Fibroblast of upper back skin (primary cell): ENCODE measurements at regions not wholly inside any gene's neighbourhood (a gene's known extent, or its start where the extent isn't known, plus 50 kb on each side); places are given as distances from the start of the nearest gene placed in this dataset.

Experiments
- DNase-seq: peaks from one replicate; pipeline ENCODE4 v3.0.0-alpha.2; 2013

DNA sequence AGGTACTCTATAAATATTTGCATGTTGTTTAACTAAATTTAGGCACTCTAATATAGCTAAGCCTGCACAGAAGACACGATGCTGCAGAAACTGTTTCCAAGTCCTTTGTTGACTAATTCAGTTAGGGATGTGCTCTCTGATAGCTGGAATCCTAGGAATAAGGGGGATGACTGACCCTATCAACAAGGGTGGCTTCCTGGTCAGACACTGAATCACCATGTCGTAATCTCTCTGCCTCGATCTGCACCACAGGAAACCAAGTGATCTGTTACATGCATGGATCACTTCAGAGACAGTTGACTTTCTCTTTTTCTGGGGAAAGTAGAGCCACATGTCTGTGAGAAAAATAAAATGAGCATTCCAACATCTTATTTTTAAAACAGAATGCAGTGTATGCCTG is 169.1 kb downstream of the GUCY2F start:
- peak; percentile 28 for DNase-seq

DNA sequence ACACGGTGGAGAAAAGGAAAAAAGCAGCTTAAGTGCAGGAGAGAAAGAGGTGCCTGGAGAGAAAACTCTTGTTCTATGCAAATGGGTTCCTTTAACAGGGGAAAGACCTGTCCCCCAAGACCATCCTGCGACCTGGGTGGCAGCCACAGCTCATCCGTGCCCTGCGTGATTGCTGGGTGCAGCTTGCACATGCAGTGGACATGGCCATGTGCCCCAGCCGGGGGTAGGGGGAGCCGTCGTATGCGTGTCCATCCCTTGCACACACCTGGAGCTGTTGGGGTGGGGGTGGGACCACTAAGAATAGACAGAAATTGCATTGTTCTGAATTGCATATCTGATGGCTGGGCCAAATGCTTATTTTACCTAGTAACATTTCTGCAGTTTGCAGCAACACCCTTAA is 171.9 kb downstream of the GUCY2F start:
- DNase-seq: no peak

DNA sequence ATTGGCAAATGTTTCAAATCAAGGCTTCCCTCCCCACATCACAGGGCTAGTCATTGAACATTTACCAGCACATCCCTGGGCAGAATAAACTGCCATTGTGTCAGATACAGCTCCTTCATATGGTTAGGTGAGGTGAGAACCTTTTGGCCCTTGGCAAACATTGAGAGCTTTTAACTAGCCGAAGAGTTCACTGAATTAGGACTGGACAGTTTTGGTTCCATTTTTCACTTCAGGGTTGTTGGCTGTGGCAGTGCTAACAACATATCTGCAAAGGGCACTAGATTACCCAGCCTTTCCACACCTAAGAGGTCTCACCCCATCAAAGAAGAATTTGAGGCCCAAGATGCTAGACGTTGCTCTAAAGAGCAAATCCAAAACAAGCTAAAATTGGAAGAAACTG is 180.7 kb downstream of the GUCY2F start:
- DNase-seq: no peak

DNA sequence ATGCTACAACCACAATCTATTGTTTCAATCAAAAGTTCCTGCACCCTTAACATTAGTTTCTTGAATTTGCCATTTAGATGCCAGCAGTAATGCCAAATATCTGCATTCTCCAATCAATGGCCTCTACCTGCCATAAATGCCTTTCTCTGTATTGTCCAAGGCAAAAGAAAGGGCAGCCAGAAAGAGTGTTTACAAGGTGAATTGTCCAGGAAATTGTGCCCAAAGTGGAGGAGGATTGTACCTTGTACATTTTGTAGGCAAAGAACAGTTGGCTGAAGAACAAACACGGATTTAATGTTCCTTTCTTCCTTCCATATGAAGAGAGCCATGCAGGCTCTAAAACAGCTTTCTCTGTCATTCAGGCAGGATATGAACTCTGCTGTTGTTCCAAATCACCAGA is 181.5 kb downstream of the GUCY2F start:
- no peak for DNase-seq

DNA sequence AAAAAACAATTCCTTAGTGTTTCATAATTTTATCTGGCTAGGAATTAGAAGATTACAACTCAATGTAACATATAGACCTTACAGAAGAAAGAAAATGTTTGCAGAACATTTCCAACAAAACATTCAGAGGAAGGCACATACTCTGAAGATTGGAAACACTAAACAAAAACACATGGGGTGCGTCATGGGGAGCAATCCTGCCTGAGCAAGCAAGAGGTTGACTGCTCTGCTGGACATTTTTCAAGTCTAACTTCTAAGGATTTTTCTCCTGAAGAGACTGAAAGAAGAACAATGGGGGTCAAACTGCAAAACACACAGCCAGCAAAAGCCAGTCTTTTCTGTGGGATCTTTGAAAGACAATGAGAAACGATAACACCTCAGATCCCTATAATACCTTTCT is 182.8 kb downstream of the GUCY2F start:
- DNase-seq: peak; percentile 31

DNA sequence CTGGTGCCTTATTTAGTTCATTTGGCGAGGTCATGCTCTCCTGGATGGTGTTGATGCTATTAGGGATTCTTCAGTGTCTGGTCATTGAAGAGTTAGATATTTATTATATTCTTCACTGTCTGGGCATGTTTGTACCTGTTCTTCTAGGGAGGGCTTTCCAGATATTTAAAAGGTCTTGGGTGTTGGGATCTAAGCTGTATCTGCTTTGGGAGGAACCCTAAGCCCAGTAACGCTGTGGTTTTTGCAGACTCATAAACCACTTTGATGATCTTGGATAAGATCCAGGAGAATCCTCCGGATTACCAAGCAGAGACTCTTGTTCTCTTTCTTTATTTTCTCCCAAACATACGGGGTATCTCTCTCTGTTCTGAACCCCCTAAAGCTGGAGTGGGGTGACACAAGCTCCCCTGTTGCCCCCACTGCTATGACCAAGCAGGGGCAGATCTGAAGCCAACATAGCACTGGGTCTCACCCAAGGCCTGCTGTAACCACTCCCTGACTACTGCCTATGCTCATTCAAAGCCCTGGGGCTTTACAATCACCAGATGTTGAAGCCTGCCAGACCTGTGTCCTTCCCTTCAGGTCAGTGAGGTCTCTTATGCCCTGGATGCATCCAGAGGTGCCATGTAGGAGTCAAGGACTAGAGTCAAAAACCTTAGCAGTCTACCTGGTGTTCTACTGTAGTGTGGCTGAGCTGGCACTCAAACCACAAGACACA is 187.6 kb downstream of the GUCY2F start:
- DNase-seq: peak; percentile 28

DNA sequence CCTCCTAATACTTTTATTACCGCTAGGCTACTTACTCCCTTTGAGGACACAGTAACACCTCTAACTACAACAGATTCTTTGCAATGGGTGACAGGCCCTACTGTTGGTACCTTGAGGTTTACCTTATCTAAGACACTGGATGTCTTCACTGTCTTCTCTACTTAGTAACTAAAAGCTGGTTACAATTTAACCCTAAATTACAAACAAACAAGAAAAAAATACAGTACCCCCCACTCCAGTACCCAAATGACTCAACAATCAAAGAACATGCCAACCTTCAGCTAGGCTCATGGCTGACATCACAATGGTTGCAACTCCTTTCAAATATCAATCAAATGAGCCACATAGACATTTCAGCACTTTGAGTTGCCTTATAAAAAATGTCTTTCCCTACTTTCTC is 198.0 kb downstream of the GUCY2F start:
- no peak for DNase-seq

DNA sequence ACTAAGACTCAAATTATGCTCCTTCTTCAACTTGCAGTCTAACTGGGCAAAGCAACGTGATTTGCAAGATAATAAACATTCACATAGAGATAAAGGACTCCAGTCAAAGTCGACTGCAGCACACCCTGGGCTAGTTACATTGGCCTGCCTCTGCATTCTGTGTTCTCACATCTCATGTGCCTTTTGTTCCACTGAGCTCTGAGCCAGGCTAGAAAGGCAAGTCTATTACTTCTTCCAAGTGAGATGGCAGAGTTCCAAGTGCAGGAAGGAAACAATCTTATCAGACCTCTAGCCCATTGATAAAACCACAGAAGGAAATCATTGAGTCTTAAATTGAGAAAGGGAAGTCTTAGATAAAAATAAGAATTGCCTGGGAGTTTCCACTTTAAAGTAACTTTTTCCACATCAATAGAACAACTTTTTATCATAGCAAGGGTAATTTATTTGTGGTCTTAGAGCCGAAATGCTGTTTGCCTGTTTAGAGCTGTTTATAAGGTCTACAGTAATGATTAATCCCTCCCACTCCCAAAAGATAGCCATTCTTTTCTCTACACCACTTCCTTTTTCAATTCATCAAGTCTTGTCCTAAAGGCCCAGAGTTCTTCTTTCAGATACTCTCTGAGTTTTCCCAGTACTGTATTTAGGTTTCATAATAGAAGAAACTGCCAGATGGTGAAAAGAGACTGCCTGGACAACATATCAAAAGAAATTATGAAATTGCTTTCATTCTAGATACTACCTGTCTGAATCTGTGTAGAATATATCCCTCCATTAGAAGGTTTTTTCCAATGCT is 200.2 kb downstream of the GUCY2F start:
- DNase-seq: peak; percentile 1

DNA sequence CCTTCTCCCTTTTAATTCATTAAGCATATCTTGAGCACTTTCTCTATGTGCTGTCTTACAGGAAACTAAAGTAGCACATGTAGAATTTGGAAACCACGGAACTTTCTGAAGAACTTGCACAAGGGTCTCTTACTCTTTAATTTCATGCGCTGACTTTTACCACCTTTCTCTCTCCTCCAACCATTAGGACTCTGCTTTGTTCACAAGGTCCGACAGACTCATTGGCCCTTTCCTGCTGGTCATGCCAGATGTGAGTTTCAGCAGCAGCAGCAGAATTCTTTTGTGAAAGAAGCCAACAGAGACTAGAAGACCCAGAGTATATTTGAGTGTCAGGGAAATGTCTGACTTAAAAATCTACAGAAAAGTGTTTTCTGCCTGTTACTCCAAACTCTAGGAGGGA is 207.1 kb downstream of the GUCY2F start:
- DNase-seq: no peak

DNA sequence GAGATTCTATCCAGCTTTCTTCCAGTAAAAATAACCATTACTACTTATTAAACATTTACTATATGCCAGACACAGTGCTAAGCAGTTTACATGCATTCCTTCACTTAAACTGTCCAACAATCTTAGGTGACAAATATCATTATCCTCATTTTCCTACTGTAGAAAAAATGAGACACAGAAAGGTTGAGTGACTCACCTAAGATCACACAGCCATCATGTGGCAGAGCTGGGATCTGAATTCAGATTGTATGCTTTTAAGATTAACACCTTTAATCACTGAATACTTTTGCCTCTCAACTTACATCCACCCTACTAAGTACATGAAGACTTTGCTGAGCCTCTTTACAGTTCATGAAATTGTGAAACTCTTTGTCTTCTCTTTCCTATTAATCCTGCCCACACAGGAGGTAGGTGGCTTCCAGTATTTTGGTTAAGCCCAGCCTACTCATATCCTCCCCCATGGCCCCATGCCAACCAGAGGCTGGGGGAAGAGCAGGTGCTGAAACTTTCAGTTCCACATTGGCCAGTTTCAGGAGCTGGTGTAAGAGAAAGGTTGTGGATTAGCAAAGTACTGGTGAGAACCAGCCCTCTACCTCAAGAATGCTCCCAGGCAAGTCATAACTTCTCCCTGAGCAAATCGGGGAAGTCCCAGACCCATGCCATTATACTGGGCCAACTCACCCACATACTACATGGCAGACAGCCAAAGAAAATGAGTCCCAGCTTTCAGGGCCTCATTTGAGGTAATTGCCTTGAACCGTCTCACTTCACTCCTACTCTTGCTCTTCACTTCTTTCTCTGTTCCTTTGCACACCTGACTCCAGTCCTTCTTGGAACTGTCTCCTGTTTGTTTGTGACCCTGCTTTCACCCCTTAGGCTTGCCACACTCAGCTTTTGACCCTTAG is 211.1 kb downstream of the GUCY2F start:
- DNase-seq: peak; percentile 17

DNA sequence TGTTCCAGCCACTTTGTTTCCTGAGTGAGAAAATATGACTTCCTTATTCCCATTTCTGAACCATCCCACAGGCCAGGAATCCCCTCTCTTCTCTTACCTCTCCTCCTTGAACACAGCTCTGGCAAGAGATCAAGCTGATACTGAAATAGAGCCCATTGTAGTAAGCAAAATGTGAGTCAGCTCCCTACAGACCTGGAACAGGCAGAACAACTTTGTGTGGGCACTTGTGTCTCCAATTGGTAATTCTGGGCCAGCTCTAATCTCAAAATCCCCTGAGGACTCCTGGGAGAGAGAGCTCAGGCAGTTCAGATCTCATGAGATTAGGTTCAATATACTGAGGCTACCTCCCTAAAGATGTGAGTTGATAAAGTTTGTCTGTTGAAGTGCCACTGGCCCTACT is 213.5 kb downstream of the GUCY2F start:
- DNase-seq: no peak

DNA sequence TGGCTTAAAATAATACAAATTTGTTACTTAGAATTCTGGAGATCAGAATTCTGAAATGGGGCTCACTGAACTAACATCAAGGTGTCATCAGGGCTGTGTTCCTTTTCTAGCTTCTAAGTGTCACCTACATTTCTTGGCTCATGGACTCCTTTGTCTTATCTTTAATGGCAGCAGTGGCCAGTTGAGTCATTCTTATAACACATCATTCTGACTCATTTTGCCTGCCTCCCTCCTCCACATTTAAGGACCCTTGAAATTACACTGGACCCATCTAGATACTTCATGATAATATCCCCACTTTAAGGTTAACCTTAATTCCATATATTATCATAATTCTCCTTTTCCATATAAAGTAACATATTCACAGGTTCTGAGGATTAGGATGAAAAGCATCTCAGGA is 215.9 kb downstream of the GUCY2F start:
- no peak for DNase-seq

DNA sequence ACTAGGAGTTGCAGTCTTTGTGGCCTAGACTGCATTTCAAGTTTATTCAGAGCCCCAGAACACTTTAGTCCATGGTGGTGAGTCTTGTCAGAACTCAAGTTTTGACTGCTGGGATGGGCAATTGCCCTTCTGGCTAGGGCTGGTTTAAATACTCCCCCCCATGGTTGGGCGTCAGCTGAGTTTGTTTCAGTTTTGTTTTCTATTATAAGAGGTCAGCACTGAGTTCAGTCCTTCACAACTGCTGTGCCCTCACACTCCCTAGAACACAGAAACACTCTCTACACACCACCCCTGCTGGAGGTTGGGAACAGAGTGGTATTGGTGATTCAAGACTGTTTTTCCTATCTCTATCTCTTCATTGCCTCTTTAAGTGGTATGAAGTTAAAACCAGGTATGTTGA is 217.0 kb downstream of the GUCY2F start:
- no peak for DNase-seq

DNA sequence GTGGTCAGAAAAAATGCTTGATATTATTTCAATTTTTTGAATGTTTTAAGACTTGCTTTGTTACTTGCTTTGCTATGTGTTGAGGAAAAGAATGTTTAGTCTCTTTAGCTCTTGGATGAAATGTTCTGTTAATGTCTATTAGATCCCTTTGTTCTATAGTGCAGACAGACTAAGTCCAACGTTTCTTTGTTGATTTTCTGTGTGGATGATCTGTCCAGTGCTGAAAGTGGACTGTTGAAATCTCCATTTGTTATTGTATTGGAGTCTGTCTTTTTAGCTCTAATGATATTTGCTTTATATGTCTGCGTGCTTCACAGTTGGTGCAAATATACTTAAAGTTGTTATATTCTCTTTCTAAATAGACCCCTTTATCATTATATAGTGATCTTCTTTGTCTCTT is 220.6 kb downstream of the GUCY2F start:
- DNase-seq: no peak

DNA sequence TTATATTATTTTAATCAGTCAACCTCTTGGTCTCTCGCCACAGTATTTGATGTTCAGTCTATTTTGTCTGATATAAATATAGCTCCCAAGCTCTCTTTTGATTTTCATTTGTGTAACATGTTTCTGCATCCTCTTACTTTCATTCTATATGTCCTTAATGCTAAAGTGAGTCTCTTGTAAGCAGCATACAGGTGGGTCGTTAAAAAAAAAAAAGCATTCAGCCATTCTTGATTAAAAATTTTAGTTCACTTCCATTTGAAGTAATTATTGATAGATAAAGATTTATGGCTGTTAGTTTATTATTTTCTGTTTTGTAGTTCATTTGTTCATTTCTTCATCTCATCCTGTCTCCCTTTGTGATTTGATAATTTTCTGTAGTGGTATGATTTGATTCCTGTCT is 229.1 kb downstream of the GUCY2F start:
- no peak for DNase-seq

DNA sequence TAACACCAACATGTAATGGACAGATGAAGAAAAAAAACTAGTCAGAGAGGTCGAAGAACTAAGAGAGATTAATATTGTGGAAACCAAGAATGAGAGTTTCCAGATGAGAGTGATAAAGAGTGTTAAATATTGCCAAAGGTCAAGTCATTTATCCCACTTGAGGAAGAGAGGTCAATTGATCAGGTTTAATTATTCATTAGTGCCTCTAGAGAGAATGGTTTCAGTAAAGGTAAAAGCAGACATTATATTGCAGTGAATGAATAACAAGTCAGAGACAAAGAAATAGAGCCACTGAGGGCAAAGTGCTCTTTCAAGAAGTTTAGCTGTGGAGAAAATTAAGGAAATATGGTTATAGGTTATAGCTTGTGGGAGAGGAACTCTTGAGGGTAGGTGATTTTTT is 263.1 kb downstream of the GUCY2F start:
- no peak for DNase-seq

DNA sequence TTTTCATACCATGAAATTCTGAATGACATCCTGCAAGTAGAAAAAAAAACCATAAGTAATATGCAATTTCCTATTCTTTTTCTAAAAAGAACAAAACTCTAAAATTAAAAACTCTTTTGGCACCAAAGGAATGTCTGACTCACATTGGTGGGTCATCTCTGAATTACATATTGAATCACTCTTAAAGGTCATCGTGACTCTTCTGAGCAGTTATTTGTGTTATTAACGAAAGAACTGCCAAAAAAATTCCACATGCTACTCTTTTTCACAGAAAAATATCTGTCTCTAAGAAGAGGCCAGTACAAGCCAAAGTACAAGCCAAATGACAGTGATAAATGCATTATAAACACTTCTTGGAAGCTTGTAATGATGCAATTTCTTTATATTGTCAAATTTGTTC is 282.2 kb downstream of the GUCY2F start:
- peak; percentile 70 for DNase-seq

DNA sequence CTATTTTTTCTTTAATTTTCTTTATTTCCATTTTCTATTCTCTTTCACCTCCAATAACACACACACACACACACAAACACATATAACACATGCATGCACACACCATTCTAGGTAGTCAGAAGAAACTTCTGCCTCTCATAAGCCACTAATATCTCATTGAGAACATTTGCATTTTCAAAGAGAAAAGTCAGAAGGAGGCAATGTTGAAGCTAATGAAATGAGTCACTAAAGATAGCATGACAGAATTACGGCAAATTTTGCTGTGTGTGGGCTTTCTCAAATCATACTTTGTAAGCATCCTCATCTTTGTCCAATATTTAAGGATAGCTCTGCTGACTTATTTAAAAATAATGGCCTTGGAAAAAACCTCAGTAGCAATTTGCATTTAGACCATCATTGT is 291.3 kb downstream of the GUCY2F start:
- DNase-seq: no peak

DNA sequence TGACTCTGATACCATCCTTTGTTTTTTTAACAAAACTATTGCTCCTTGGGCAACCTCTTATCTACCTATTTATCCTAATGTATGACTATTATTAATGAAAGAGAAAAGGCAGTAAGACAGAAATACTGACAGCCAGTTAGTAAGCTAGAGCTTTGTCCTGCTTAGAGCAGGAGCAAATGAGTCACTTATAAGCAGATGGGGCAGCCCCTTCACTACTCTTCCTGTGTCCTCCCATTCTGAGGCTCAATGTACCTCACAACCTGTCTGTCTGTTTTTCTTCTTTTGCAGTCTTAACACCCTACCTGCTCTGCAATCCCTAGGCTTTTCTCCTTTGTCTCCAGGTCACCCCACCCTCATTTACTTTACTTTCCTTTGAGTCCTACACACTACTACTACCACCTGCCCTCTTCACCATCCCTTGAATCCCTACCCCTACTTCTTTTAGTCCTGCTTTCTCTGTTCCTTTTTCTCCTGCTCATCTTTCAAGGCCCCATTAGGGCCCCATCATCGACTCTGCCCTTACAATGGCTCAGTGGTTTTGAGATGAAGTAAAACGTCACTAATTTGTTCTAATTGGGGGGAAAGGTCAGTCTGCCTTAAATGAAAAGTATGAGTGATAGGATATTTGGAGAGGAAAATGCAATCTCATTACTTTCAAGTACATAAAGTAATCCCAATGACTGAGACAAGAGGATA is 294.3 kb downstream of the GUCY2F start:
- no peak for DNase-seq

DNA sequence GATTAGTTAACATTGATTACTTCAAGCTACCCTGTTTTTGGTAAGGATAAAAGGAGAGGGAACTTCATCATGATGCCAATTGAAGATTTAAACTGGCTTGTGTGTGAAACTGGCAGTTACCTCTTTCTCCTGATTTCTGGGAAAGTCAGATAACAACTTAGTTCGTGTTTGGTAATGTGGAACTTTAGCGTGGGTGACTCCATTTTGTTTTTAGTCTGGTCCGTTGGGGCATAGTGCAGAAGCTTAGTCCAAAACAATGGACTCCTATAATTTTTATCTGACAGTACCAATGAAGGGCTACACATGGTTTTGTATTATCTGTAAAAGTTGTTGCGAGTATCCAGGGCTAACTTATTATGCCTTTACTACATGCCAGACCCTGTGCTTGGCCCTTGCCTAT is 294.9 kb downstream of the GUCY2F start:
- DNase-seq: no peak

DNA sequence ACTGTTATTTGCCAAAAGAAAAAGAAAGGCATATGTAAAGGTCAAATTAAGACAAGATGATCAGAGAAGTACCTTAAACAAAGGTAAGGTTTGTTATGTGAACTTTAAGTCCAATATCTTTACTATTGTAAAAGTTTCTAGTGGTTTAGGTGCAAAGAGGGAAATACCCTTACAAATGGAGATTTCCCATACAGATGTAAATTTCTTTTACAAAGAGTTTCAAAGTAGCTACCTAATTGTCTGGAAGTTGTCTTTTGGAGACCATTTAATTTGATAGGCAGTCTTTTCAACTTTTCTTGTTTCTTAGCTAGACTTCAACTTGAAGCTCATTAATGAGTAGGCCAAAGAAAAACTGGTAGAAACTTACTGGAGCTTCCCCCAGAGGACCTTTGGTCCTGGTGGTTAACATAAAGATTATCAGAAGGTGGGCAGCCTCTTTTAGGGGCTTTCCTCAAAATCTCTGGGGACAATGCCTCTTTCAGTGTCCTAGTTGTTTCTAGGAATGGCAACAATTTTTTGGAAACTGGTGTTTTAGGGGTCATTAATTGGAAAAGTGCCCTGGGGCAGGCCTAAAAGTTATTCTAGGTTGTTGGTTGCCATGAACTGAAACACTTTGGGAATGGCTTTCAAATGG is 297.3 kb downstream of the GUCY2F start:
- no peak for DNase-seq

DNA sequence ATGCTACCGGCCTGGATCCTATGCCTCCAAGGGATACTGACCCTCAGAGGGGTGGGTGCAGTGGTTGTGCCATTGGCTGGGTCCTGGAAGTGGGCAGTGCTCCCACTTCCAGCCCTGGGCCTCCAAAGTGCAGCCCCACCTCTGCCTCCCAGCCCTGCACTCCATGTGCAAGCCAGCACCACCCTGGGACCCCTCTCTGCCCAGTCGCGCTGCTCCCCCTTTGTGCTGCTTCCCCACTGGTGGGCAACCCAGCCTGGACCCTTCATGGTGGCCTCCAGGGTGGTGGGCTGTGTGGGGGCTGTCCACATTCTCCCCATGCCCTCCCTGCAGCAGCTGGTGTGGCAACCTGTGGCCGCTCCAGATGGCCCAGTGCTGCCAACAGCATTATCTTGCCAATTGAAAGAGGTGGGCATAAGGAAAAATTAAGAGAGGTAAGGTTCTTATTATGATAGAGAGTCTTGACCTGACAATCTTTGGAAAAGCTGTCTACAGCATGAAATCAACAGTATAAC is 309.7 kb downstream of the GUCY2F start:
- DNase-seq: no peak
